GM23338 (cell line): ENCODE measurements at regions not wholly inside any gene's neighbourhood (a gene's known extent, or its start where the extent isn't known, plus 50 kb on each side); places are given as distances from the start of the nearest gene placed in this dataset.

Source experiments
- ATAC-seq: fragments of 200-7000 bp; cut with Tn5 transposase; 3 replicates; pipeline ENCODE4 v1.9.1; 2020
- DNase-seq: peaks from one replicate; pipeline ENCODE4 v3.0.0-alpha.2; 2015; ENCODE audit warnings: low spot score
- H2AFZ ChIP-seq: fragments of 200-600 bp; sonication (generic); 2 replicates; pipeline ENCODE4 v1.8.0; 2016; ENCODE audit warnings: antibody characterized with exemption, mild to moderate bottlenecking, moderate library complexity
- H3F3A ChIP-seq: fragments of 200-600 bp; sonication (generic); replicated peaks from 2 replicates; pipeline ENCODE4 v1.8.0; 2017; ENCODE audit warnings: antibody characterized with exemption, mixed run types, low read depth
- H3K27ac ChIP-seq: fragments of 200-600 bp; sonication (generic); 2 replicates; pipeline ENCODE4 v1.6.1; 2016; ENCODE audit warnings: low read depth
- H3K27me3 ChIP-seq: fragments of 200-600 bp; sonication (generic); 2 replicates; pipeline ENCODE4 v1.8.0; 2016; ENCODE audit warnings: mild to moderate bottlenecking, mixed run types, moderate library complexity; ENCODE audit not compliant: insufficient read depth
- H3K36me3 ChIP-seq: fragments of 200-600 bp; sonication (generic); 2 replicates; pipeline ENCODE4 v1.8.0; 2016; ENCODE audit warnings: mild to moderate bottlenecking; ENCODE audit not compliant: insufficient read depth
- H3K4me1 ChIP-seq: fragments of 200-600 bp; sonication (generic); 2 replicates; pipeline ENCODE4 v1.8.0; 2016; ENCODE audit warnings: mild to moderate bottlenecking, moderate library complexity; ENCODE audit not compliant: insufficient read depth
- H3K4me2 ChIP-seq: fragments of 200-600 bp; sonication (generic); 2 replicates; pipeline ENCODE4 v1.7.1; 2017; ENCODE audit warnings: mixed run types
- H3K4me3 ChIP-seq: fragments of 200-600 bp; sonication (generic); 2 replicates; pipeline ENCODE4 v1.6.1; 2016; ENCODE audit warnings: mixed run types
- H3K79me2 ChIP-seq: fragments of 200-600 bp; sonication (generic); replicated peaks from 2 replicates; pipeline ENCODE4 v1.8.0; 2017; ENCODE audit warnings: mild to moderate bottlenecking; ENCODE audit not compliant: insufficient read depth
- H3K9me2 ChIP-seq: fragments of 200-600 bp; sonication (generic); 2 replicates; pipeline ENCODE4 v1.8.0; 2017; ENCODE audit not compliant: insufficient read depth
- H4K20me1 ChIP-seq: fragments of 200-600 bp; sonication (generic); replicated peaks from 2 replicates; pipeline ENCODE4 v1.8.0; 2017; ENCODE audit warnings: mild to moderate bottlenecking; ENCODE audit not compliant: insufficient read depth
- H3K27ac Mint-ChIP-seq: 2 replicates; pipeline ENCODE4 v1.8.0; 2020; ENCODE audit warnings: inconsistent platforms, mild to moderate bottlenecking, moderate library complexity, mixed read lengths
- H3K27me3 Mint-ChIP-seq: 3 replicates; pipeline ENCODE4 v1.8.0; 2022; ENCODE audit warnings: low read depth, mild to moderate bottlenecking, moderate library complexity, mixed read lengths, inconsistent platforms; ENCODE audit not compliant: insufficient read depth, poor library complexity
- H3K36me3 Mint-ChIP-seq: 3 replicates; pipeline ENCODE4 v1.8.0; 2021; ENCODE audit warnings: low read depth, mild to moderate bottlenecking, inconsistent platforms, moderate library complexity, mixed read lengths
- H3K4me1 Mint-ChIP-seq: 3 replicates; pipeline ENCODE4 v1.8.0; 2020; ENCODE audit warnings: mild to moderate bottlenecking, inconsistent platforms, mixed read lengths
- H3K4me3 Mint-ChIP-seq: 3 replicates; pipeline ENCODE4 v1.8.0; 2021; ENCODE audit warnings: moderate library complexity, mild to moderate bottlenecking, inconsistent platforms, mixed read lengths
- H3K9me3 Mint-ChIP-seq: 3 replicates; pipeline ENCODE4 v1.8.0; 2020; ENCODE audit warnings: moderate library complexity, mild to moderate bottlenecking, inconsistent platforms, mixed read lengths
- CREB1 ChIP-seq: fragments of 250-450 bp; sonication (Bioruptor Pico); IDR thresholded peaks from 2 replicates; pipeline ENCODE4 v1.5.0; 2020; ENCODE audit warnings: low read depth, mild to moderate bottlenecking, moderate library complexity
- EZH2phosphoT487 ChIP-seq: fragments of 200-600 bp; sonication (generic); IDR thresholded peaks from one replicate; pipeline ENCODE4 v1.8.1; 2018; ENCODE audit warnings: antibody characterized with exemption; ENCODE audit not compliant: unreplicated experiment
- JUNB ChIP-seq: IDR thresholded peaks from one replicate; pipeline ENCODE4 v1.6.1; 2016; ENCODE audit warnings: antibody characterized with exemption; ENCODE audit not compliant: unreplicated experiment
- ZNF331 ChIP-seq: fragments of 250-450 bp; sonication (Bioruptor Pico); IDR thresholded peaks from 2 replicates; pipeline ENCODE4 v1.5.0; 2020; ENCODE audit warnings: low read depth, mild to moderate bottlenecking, moderate library complexity
- TF ChIP-seq, protein P1 (sequence below): fragments of 250-450 bp; sonication (Bioruptor Pico); IDR thresholded peaks from 2 replicates; pipeline ENCODE4 v1.5.0; 2020; ENCODE audit warnings: mild to moderate bottlenecking, moderate library complexity
- TF ChIP-seq, protein P2 (sequence below): IDR thresholded peaks from one replicate; pipeline ENCODE4 v1.6.1; 2018; ENCODE audit warnings: antibody characterized with exemption; ENCODE audit not compliant: unreplicated experiment

DNA sequence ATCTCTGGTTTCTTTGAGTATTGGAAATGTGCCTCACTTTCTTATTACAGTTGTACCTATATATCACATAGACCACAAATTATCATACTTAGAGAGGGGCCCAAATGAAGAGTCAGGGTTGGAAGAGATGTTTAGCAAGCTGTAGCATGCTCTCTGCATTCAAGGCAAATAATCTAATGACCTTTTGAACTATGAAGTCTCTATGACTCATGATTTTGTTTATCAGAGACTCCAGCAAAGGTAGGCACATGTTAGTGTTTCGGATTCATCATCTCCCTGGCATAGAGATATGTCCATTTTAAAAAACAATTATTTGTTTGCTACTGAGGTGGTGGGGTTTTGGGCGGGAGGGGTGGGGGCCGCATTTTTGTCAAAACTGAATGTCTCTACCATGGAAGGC lies 2000.1 kb downstream of the EFNA5 start (continued):
- TF ChIP-seq, protein P1, sequence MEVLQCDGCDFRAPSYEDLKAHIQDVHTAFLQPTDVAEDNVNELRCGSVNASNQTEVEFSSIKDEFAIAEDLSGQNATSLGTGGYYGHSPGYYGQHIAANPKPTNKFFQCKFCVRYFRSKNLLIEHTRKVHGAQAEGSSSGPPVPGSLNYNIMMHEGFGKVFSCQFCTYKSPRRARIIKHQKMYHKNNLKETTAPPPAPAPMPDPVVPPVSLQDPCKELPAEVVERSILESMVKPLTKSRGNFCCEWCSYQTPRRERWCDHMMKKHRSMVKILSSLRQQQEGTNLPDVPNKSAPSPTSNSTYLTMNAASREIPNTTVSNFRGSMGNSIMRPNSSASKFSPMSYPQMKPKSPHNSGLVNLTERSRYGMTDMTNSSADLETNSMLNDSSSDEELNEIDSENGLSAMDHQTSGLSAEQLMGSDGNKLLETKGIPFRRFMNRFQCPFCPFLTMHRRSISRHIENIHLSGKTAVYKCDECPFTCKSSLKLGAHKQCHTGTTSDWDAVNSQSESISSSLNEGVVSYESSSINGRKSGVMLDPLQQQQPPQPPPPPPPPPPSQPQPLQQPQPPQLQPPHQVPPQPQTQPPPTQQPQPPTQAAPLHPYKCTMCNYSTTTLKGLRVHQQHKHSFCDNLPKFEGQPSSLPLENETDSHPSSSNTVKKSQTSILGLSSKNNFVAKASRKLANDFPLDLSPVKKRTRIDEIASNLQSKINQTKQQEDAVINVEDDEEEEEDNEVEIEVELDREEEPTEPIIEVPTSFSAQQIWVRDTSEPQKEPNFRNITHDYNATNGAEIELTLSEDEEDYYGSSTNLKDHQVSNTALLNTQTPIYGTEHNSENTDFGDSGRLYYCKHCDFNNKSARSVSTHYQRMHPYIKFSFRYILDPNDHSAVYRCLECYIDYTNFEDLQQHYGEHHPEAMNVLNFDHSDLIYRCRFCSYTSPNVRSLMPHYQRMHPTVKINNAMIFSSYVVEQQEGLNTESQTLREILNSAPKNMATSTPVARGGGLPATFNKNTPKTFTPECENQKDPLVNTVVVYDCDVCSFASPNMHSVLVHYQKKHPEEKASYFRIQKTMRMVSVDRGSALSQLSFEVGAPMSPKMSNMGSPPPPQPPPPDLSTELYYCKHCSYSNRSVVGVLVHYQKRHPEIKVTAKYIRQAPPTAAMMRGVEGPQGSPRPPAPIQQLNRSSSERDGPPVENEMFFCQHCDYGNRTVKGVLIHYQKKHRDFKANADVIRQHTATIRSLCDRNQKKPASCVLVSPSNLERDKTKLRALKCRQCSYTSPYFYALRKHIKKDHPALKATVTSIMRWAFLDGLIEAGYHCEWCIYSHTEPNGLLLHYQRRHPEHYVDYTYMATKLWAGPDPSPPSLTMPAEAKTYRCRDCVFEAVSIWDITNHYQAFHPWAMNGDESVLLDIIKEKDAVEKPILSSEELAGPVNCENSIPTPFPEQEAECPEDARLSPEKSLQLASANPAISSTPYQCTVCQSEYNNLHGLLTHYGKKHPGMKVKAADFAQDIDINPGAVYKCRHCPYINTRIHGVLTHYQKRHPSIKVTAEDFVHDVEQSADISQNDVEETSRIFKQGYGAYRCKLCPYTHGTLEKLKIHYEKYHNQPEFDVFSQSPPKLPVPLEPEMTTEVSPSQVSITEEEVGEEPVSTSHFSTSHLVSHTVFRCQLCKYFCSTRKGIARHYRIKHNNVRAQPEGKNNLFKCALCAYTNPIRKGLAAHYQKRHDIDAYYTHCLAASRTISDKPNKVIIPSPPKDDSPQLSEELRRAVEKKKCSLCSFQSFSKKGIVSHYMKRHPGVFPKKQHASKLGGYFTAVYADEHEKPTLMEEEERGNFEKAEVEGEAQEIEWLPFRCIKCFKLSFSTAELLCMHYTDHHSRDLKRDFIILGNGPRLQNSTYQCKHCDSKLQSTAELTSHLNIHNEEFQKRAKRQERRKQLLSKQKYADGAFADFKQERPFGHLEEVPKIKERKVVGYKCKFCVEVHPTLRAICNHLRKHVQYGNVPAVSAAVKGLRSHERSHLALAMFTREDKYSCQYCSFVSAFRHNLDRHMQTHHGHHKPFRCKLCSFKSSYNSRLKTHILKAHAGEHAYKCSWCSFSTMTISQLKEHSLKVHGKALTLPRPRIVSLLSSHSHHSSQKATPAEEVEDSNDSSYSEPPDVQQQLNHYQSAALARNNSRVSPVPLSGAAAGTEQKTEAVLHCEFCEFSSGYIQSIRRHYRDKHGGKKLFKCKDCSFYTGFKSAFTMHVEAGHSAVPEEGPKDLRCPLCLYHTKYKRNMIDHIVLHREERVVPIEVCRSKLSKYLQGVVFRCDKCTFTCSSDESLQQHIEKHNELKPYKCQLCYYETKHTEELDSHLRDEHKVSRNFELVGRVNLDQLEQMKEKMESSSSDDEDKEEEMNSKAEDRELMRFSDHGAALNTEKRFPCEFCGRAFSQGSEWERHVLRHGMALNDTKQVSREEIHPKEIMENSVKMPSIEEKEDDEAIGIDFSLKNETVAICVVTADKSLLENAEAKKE (CRISPR knock-in tag) = no peak
- no peak for TF ChIP-seq ZNF331

DNA sequence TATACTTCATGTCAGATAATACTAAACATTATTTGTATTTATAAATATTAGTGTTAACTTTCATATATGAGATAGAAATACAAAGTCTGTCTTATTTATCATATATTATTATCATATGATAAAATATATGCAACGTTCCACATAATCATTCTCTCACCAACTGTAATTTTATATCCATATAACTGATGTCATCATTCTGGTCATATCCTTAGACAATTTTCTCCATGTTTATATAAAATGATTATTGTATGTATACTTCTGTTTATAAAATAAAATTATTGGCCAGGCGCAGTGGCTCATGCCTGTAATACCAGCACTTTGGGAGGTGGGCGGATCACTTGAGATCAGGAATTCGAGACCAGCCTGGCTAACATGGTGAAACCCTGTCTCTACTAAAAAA lies 2007.1 kb downstream of the EFNA5 start:
- Histone ChIP-seq H3K79me2 (no peaks in the 10 kb centered on the region), H3F3A (no peaks in the 10 kb centered on the region), H3K27ac (no peak overlapping the region), H3K4me1 (no peaks in the 10 kb centered on the region), H4K20me1 (no peaks in the 10 kb centered on the region), H3K27me3 (no peaks in the 10 kb centered on the region), H3K36me3 (no peaks in the 10 kb centered on the region), H3K4me3 (no peak overlapping the region), H3K9me2 (no peaks in the 10 kb centered on the region; the same call in 1 of the 2 replicates), H3K4me2 (no peak overlapping the region), H2AFZ (no peak overlapping the region)
- Mint-ChIP-seq H3K4me3 (no peak overlapping the region), H3K36me3 (no peaks in the 10 kb centered on the region), H3K4me1 (no peaks in the 10 kb centered on the region), H3K27me3 (no peaks in the 10 kb centered on the region), H3K9me3 (peaks cover 3% of the 10 kb centered on the region; the same call in 1 of the 3 replicates), H3K27ac (no peak overlapping the region)
- DNase-seq (no peak), ATAC-seq (no peak)
- TF ChIP-seq CREB1 (no peak), JUNB (no peak), ZNF331 (no peak), EZH2phosphoT487 (no peak)
- TF ChIP-seq, protein P1 (CRISPR knock-in tag) = no peak
- TF ChIP-seq, protein P2, sequence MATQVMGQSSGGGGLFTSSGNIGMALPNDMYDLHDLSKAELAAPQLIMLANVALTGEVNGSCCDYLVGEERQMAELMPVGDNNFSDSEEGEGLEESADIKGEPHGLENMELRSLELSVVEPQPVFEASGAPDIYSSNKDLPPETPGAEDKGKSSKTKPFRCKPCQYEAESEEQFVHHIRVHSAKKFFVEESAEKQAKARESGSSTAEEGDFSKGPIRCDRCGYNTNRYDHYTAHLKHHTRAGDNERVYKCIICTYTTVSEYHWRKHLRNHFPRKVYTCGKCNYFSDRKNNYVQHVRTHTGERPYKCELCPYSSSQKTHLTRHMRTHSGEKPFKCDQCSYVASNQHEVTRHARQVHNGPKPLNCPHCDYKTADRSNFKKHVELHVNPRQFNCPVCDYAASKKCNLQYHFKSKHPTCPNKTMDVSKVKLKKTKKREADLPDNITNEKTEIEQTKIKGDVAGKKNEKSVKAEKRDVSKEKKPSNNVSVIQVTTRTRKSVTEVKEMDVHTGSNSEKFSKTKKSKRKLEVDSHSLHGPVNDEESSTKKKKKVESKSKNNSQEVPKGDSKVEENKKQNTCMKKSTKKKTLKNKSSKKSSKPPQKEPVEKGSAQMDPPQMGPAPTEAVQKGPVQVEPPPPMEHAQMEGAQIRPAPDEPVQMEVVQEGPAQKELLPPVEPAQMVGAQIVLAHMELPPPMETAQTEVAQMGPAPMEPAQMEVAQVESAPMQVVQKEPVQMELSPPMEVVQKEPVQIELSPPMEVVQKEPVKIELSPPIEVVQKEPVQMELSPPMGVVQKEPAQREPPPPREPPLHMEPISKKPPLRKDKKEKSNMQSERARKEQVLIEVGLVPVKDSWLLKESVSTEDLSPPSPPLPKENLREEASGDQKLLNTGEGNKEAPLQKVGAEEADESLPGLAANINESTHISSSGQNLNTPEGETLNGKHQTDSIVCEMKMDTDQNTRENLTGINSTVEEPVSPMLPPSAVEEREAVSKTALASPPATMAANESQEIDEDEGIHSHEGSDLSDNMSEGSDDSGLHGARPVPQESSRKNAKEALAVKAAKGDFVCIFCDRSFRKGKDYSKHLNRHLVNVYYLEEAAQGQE = no peak
